ENCODE measurements at regions not wholly inside any gene's neighbourhood (a gene's known extent, or its start where the extent isn't known, plus 50 kb on each side); places are given as distances from the start of the nearest gene placed in this dataset.

DNA sequence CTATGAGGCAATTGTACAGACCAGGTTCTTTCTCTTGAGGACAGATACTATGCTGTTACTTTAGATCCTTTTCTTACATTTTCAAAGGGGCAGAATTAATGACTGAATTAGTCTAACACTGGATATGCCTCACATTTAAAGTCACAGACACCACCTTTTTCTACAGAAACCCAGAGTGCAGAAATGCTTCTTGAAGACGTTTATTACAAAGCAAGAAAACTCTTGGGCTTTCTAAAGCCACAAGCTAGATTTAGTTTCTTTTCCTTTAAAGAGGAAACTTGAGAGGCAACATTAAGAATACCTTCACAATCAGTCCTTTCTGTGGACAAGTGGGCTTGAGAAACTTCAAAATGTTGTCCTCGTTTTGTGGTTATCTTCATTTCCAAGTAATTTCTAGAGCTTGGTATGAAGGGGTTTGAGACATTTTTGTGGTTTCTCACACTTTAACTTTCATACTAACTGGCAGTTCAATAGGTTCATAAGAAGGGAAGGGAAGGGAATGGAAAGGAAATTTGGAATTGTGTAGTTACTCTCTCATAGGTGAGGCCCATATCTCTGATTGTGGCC lies 527.4 kb downstream of the RASEF start:
- Histone ChIP-seq H3F3A (ENCODE audit: low read depth) (no peaks in the 10 kb centered on the region), H3K9me2 (replicated peaks; ENCODE audit: low read depth, low read length) (no peaks in the 10 kb centered on the region), H3K27me3 (ENCODE audit: insufficient read depth, low read length, poor library complexity, severe bottlenecking) (no peaks in the 10 kb centered on the region), H3K4me1 (ENCODE audit: insufficient read depth, low read length, poor library complexity, severe bottlenecking) (peaks cover 15% of the 10 kb centered on the region), H3K79me2 (ENCODE audit: insufficient read depth, low read length) (no peaks in the 10 kb centered on the region), H3K36me3 (ENCODE audit: insufficient read depth, low read length) (no peaks in the 10 kb centered on the region), H3K9me3 (ENCODE audit: insufficient read depth, low read depth, low read length) (no peaks in the 10 kb centered on the region), H4K20me1 (ENCODE audit: insufficient read depth, low read length, poor library complexity, severe bottlenecking) (no peaks in the 10 kb centered on the region), H3K4me3 (ENCODE audit: low read length, poor library complexity, severe bottlenecking) (no peak overlapping the region), H2AFZ (ENCODE audit: low read length) (peak overlapping the region; percentile 28; the same call in 1 of the 2 replicates), H3K4me2 (ENCODE audit: low read depth, low read length, poor library complexity, severe bottlenecking) (peak overlapping the region; percentile 5), H3K9ac (ENCODE audit: low read depth, low read length, poor library complexity, severe bottlenecking) (no peak overlapping the region)
- no peak for TF ChIP-seq EZH2phosphoT487 (IDR thresholded peaks at IDR 0.05; ENCODE audit: borderline replicate concordance)
- TF ChIP-seq, protein P1, sequence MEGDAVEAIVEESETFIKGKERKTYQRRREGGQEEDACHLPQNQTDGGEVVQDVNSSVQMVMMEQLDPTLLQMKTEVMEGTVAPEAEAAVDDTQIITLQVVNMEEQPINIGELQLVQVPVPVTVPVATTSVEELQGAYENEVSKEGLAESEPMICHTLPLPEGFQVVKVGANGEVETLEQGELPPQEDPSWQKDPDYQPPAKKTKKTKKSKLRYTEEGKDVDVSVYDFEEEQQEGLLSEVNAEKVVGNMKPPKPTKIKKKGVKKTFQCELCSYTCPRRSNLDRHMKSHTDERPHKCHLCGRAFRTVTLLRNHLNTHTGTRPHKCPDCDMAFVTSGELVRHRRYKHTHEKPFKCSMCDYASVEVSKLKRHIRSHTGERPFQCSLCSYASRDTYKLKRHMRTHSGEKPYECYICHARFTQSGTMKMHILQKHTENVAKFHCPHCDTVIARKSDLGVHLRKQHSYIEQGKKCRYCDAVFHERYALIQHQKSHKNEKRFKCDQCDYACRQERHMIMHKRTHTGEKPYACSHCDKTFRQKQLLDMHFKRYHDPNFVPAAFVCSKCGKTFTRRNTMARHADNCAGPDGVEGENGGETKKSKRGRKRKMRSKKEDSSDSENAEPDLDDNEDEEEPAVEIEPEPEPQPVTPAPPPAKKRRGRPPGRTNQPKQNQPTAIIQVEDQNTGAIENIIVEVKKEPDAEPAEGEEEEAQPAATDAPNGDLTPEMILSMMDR (conservative IDR thresholded peaks at IDR 0.05; ENCODE audit: low read length), result no peak

DNA sequence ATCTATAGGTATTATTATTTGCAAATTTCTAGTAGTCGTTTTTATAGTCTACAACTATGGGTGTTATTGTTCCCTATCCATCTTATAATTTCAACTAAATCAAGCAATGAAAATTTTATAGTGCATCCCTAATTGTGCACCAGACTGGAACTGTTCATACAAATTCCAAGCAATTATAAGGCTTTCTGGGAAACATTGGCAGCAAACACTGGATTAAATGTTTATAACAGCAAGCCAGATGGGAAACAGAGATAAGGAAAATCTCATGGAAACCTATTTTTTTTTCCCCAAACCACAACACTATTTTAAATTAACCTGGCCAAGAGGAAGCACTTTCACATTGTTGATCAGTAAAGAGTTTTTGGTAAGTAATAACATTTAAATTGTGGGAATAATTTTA lies 524.3 kb downstream of the RASEF start:
- Histone ChIP-seq H3K79me2 (ENCODE audit: insufficient read depth, low read length) (no peaks in the 10 kb centered on the region), H3K27me3 (ENCODE audit: insufficient read depth, low read length, poor library complexity, severe bottlenecking) (no peaks in the 10 kb centered on the region), H3K4me2 (ENCODE audit: low read depth, low read length, poor library complexity, severe bottlenecking) (no peak overlapping the region), H3K4me1 (ENCODE audit: insufficient read depth, low read length, poor library complexity, severe bottlenecking) (peaks cover 11% of the 10 kb centered on the region), H3K9ac (ENCODE audit: low read depth, low read length, poor library complexity, severe bottlenecking) (no peak overlapping the region), H3K36me3 (ENCODE audit: insufficient read depth, low read length) (no peaks in the 10 kb centered on the region), H4K20me1 (ENCODE audit: insufficient read depth, low read length, poor library complexity, severe bottlenecking) (no peaks in the 10 kb centered on the region), H2AFZ (ENCODE audit: low read length) (no peak overlapping the region), H3K9me2 (replicated peaks; ENCODE audit: low read depth, low read length) (no peaks in the 10 kb centered on the region), H3K4me3 (ENCODE audit: low read length, poor library complexity, severe bottlenecking) (no peak overlapping the region), H3F3A (ENCODE audit: low read depth) (no peaks in the 10 kb centered on the region), H3K9me3 (ENCODE audit: insufficient read depth, low read depth, low read length) (no peaks in the 10 kb centered on the region)
- TF ChIP-seq EZH2phosphoT487 (IDR thresholded peaks at IDR 0.05; ENCODE audit: borderline replicate concordance), result no peak
- TF ChIP-seq, protein P1 (conservative IDR thresholded peaks at IDR 0.05; ENCODE audit: low read length), result no peak

GRCh38 chr9:82539146-82539545 lies 523.8 kb downstream of the RASEF start:
- Histone ChIP-seq H3K4me3 (ENCODE audit: low read length, poor library complexity, severe bottlenecking) (no peak overlapping the region), H3K9me2 (replicated peaks; ENCODE audit: low read depth, low read length) (no peaks in the 10 kb centered on the region), H4K20me1 (ENCODE audit: insufficient read depth, low read length, poor library complexity, severe bottlenecking) (no peaks in the 10 kb centered on the region), H2AFZ (ENCODE audit: low read length) (no peak overlapping the region), H3K4me1 (ENCODE audit: insufficient read depth, low read length, poor library complexity, severe bottlenecking) (peaks cover 11% of the 10 kb centered on the region), H3K36me3 (ENCODE audit: insufficient read depth, low read length) (no peaks in the 10 kb centered on the region), H3K9me3 (ENCODE audit: insufficient read depth, low read depth, low read length) (no peaks in the 10 kb centered on the region), H3K79me2 (ENCODE audit: insufficient read depth, low read length) (no peaks in the 10 kb centered on the region), H3K27me3 (ENCODE audit: insufficient read depth, low read length, poor library complexity, severe bottlenecking) (no peaks in the 10 kb centered on the region), H3K4me2 (ENCODE audit: low read depth, low read length, poor library complexity, severe bottlenecking) (no peak overlapping the region), H3F3A (ENCODE audit: low read depth) (no peaks in the 10 kb centered on the region), H3K9ac (ENCODE audit: low read depth, low read length, poor library complexity, severe bottlenecking) (no peak overlapping the region)
- no peak for TF ChIP-seq EZH2phosphoT487 (IDR thresholded peaks at IDR 0.05; ENCODE audit: borderline replicate concordance)
- TF ChIP-seq, protein P1 (conservative IDR thresholded peaks at IDR 0.05; ENCODE audit: low read length), result no peak

Measured in Loucy (cell line).